ENCODE measurements at regions not wholly inside any gene's neighbourhood (a gene's known extent, or its start where the extent isn't known, plus 50 kb on each side); places are given as distances from the start of the nearest gene placed in this dataset.

- TF ChIP-seq ZSCAN18 (CRISPR knock-in tag; IDR thresholded peaks at IDR 0.05) = no peak
- TF ChIP-seq FOXP1 (CRISPR knock-in tag; IDR thresholded peaks at IDR 0.05; ENCODE audit: borderline replicate concordance) = no peak
Observed at GRCh38 chr2:193703411-193703810, 1508.7 kb upstream of the TMEFF2 start (continued).

- no peak for TF ChIP-seq ELF4 (CRISPR knock-in tag; IDR thresholded peaks at IDR 0.05; ENCODE audit: low read depth)
- TF ChIP-seq ATF2 (CRISPR knock-in tag; IDR thresholded peaks at IDR 0.05; ENCODE audit: borderline replicate concordance, low read depth) = no peak
- no peak for TF ChIP-seq ZNF121 (CRISPR knock-in tag; IDR thresholded peaks at IDR 0.05)
- CTCF ChIA-PET = no interaction called here
- no peaks in the 10 kb centered on the region for H3K9me3 Mint-ChIP-seq
Observed at GRCh38 chr2:193701484-193701883, 1506.8 kb upstream of the TMEFF2 start.

GRCh38 chr2:193695367-193695766, 1500.6 kb upstream of the TMEFF2 start:
- H3K27ac Mint-ChIP-seq = no peak overlapping the region
- no peaks in the 10 kb centered on the region for H3K36me3 Mint-ChIP-seq
- no peak for TF ChIP-seq ATF6 (CRISPR knock-in tag; IDR thresholded peaks at IDR 0.05)
- peak; percentile 15; the same call in 1 of the 2 replicates for TF ChIP-seq CTCF (IDR thresholded peaks at IDR 0.05)
- no peaks in the 10 kb centered on the region for H3K9me3 Mint-ChIP-seq
- 0 out of 2 replicates have a peak, but pooled peaks cover 3% of the 10 kb centered on the region for H3K4me1 Mint-ChIP-seq
- POLR2A ChIA-PET = no interaction called here
- ATAC-seq (peak; percentile 77), DNase-seq (ENCODE audit: low spot score) (no peak)
- H3K27me3 Mint-ChIP-seq (ENCODE audit: low read depth) = no peaks in the 10 kb centered on the region
- CTCF ChIA-PET = interaction anchor here (0.9 to 1.4 kb wide), 3 partner anchors 16 to 268 kb away, joined by 3 to 7 read pairs (median 3); no protein-coding TSS in a partner anchor
- no peak overlapping the region for H3K4me3 Mint-ChIP-seq

More at GRCh38 chr2:193701484-193701883, 1506.8 kb upstream of the TMEFF2 start:
- Mint-ChIP-seq H3K36me3 (peaks cover 3% of the 10 kb centered on the region; the same call in 1 of the 2 replicates), H3K4me1 (0 out of 2 replicates have a peak, but pooled peaks cover 3% of the 10 kb centered on the region), H3K4me3 (no peak overlapping the region), H3K27ac (no peak overlapping the region), H3K27me3 (ENCODE audit: low read depth) (no peaks in the 10 kb centered on the region)
- ATAC-seq (no peak), DNase-seq (ENCODE audit: low spot score) (no peak)
- POLR2A ChIA-PET = no interaction called here

GRCh38 chr2:193693758-193694157, 1499.0 kb upstream of the TMEFF2 start:
- POLR2A ChIA-PET = no interaction called here
- Mint-ChIP-seq H3K4me1 (no peaks in the 10 kb centered on the region), H3K9me3 (no peaks in the 10 kb centered on the region), H3K27me3 (ENCODE audit: low read depth) (no peaks in the 10 kb centered on the region), H3K36me3 (no peaks in the 10 kb centered on the region), H3K4me3 (no peak overlapping the region), H3K27ac (no peak overlapping the region)
- DNase-seq (ENCODE audit: low spot score) = no peak
- CTCF ChIA-PET = no interaction called here
- TF ChIP-seq KAT7 (CRISPR knock-in tag; IDR thresholded peaks at IDR 0.05; ENCODE audit: borderline replicate concordance) (no peak), NFYB (CRISPR knock-in tag; conservative IDR thresholded peaks at IDR 0.05; ENCODE audit: low read depth) (no peak), CREM (CRISPR knock-in tag; IDR thresholded peaks at IDR 0.05) (no peak), E2F5 (CRISPR knock-in tag; IDR thresholded peaks at IDR 0.05) (no peak), ATF6 (CRISPR knock-in tag; IDR thresholded peaks at IDR 0.05) (no peak), SP1 (CRISPR knock-in tag; conservative IDR thresholded peaks at IDR 0.05) (no peak), TP53 (CRISPR knock-in tag; IDR thresholded peaks at IDR 0.05) (no peak), ZNF219 (CRISPR knock-in tag; IDR thresholded peaks at IDR 0.05; ENCODE audit: borderline replicate concordance) (no peak), OVOL2 (CRISPR knock-in tag; IDR thresholded peaks at IDR 0.05; ENCODE audit: borderline replicate concordance) (no peak)
- ATAC-seq = no peak

Data from WTC11 (cell line).